ENCODE measurements at regions not wholly inside any gene's neighbourhood (a gene's known extent, or its start where the extent isn't known, plus 50 kb on each side); places are given as distances from the start of the nearest gene placed in this dataset.

DNA sequence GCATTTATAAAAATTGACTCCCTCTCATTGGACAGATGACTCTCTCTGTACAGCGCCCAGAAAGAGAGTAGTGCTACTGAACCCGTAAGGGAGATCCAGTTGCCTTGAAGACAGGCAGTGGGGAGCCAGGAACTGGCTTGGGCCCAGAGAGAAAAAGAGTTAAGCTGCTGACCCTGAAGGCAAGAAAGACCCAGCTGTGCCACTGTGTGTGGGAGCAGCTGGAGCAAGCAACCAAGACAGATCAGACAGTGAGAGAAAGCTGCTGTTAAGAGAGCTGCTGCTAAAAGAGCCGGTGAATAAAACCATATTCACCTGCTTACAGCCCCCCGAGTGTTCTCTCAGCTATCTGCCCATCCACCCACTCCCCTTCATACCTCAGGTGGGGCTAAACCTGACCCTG lies 149.7 kb upstream of the ADAMTS16 start:
- TF ChIP-seq, protein P1, sequence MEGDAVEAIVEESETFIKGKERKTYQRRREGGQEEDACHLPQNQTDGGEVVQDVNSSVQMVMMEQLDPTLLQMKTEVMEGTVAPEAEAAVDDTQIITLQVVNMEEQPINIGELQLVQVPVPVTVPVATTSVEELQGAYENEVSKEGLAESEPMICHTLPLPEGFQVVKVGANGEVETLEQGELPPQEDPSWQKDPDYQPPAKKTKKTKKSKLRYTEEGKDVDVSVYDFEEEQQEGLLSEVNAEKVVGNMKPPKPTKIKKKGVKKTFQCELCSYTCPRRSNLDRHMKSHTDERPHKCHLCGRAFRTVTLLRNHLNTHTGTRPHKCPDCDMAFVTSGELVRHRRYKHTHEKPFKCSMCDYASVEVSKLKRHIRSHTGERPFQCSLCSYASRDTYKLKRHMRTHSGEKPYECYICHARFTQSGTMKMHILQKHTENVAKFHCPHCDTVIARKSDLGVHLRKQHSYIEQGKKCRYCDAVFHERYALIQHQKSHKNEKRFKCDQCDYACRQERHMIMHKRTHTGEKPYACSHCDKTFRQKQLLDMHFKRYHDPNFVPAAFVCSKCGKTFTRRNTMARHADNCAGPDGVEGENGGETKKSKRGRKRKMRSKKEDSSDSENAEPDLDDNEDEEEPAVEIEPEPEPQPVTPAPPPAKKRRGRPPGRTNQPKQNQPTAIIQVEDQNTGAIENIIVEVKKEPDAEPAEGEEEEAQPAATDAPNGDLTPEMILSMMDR (IDR thresholded peaks at IDR 0.05; ENCODE audit: low read length), result no peak
- TF ChIP-seq EZH2 (optimal IDR thresholded peaks at IDR 0.05; ENCODE audit: low read depth, low read length) (no peak), EZH2phosphoT487 (IDR thresholded peaks at IDR 0.05; ENCODE audit: low read length) (no peak)

All from MM.1S (cell line).